ENCODE measurements at regions not wholly inside any gene's neighbourhood (a gene's known extent, or its start where the extent isn't known, plus 50 kb on each side); places are given as distances from the start of the nearest gene placed in this dataset.

- TF ChIP-seq CTCF (optimal IDR thresholded peaks at IDR 0.05 in 1 of 3, IDR thresholded peaks at IDR 0.05 in 1 of 3, conservative IDR thresholded peaks at IDR 0.05 in 1 of 3; ENCODE audit: extremely low read depth in 1 of 3, insufficient read depth in 2 of 3, low read length in 3 of 3) (no peak), EZH2 (IDR thresholded peaks at IDR 0.05; ENCODE audit: low read length) (no peak)
These were observed 162.9 kb upstream of the DAB2 start for GRCh38 chr5:39587675-39588074.
